ENCODE measurements at regions not wholly inside any gene's neighbourhood (a gene's known extent, or its start where the extent isn't known, plus 50 kb on each side); places are given as distances from the start of the nearest gene placed in this dataset.

DNA sequence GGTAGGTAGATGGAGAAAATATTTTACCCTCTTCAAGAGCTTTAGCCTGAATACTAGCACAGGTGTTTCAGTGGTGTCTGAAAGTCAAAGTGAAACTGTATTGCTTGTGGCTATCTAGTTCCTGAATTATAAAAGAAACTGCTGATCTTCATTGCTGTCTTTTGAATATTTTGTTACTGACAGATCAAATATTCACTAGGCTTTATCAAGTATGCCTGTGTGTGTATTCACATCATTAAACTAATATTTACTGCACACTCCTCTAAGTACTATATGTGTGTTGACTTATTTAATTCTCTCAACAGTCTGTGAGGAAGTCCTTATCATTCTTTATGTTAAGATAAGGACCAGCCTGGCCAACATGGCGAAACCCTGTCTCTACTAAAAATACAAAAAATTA lies 139.6 kb downstream of the SOCS6 start:
- no peak for DNase-seq

DNA sequence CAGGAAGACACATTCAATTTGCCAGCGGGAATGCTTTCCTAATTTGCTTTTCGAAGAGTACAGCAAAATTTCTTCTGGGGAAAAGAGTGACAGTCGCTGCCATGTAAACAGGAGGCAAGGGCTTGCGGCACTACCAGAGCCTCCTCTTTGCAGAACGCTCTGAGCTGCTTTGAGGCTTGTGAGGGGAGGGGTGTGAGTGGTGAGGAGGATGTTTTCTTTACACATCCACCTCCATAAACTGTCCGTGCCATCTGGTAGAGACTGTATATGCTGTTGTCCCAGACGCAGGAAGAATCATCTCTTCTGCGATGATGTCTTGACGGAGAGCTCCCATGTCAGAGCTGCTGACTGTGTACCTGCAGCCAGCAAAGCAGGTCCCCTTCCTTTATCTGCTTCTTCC lies 138.0 kb downstream of the SOCS6 start:
- DNase-seq: no peak

DNA sequence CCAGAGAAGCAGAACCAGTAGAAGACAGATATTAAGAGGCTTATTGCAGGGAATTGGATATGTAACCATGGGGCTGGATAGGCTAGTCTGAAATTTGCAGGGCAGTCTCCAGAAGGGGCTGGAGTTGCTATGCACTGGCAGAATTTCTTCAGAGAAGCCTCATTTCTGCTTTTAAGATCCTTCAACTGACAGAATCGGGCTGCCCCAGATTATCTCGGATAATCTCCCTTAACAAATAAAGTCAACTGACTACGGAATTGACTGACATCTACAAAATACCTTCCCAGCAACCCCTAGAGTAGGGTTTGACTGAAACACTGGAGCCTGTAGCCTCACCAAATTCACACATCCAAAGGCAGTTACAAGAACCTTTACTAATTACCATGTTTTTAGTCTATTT lies 136.4 kb downstream of the SOCS6 start:
- DNase-seq: no peak

DNA sequence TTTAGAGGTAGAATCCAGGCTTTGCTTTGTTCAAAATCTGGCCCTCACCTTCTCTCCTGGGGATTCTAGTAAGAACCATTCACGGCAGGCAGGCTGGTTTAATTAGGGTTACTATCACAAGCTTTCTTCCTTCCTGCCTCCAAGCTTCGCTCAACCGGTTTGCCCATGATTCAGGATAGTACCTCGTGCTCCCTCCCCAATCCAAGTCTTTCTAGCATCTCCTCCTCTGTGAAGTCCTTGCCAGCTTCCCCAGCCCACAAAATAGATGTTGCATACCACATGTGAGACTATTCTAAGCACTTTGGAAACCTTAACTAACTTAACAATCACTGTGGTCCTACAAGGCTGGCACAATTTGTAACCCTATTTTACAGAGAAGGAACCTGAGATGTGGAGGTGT lies 135.1 kb downstream of the SOCS6 start:
- no peak for DNase-seq

DNA sequence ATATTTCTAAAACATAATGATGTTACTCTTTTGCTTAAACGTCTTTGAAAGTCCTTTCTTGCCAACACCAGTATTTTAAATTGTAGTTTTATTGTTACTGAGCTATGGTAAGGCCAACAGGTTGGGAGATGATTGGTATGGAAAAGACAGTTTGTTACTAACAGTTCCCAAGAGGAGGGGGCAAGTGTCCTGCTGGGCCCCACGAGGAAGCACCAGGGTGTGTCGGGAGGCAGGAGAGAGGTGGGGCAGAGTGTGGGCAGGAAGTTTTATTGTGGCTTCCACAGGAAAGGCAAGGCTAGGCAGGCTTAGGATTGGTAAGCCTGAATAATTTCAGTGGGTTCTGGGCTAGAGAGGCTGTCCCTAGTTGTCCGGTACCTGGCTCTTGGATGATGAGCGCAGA lies 134.3 kb downstream of the SOCS6 start:
- DNase-seq: no peak

DNA sequence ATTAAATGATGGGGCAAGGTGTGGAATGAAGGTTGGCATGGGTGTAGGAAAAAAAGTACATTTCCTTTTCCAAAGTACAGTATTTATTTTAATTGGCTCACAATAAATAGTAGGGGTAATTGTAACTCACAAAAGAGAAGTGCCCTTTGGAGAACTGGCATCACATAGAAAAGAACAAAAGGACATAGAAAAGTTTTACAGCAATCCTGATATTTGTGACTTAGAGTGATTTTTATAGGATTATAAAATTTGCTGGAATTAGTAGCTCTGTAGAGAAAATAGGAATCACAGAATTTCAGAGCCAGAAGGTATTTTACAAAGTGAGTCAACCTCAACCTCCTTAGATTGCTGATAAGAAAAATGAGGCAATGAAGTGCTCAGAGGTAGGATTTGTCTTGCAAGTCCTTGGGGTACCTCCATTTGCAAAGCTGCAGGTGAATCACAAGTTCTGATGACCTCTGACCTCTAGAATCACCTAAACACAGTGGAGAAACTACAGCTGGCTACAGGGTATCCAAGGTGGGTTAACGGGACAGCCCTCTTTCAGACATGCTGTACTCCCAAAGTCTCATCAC lies 133.6 kb downstream of the SOCS6 start:
- DNase-seq: no peak

DNA sequence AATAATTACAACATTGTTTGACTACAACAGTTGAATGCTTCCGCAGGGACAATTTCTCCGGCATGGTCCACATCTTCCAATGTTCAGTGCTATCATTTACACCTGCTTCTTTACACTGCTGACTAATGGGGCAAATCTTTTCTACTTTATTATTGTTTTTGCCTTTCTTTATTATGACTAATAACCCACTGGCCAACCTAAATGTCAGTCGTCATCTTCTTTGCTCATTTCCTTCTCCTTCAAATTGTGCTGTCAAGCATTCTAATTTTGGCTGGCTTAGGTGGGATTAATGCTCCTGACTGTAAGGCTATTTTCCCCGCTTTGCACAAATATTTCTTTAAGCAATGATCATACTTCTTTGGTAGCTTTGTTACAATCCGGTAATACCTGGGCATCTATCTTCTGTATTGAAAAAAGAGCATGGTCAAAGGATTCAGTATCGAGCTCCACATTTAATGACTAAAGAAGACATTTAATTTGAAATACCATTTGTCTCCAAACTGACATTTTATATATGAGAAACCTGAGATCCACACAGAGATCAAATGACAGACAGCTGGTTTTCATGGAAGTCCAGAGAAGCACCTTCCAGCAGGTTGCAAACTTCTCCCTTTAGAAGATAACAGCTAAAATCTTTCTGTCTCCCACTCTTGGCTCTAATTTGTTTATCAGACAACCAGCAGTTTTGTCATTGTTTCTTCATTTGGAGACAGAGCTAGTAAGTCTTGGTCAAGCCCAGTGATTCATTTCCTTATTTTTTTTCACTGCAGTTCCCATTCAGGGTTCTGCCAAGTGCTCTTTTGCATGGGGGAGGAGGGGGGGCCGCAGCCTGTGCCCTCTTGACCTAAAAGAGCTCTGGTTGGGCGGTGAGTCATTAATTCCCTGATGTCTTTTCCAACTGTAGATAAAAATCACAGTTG lies 132.9 kb downstream of the SOCS6 start:
- DNase-seq: peak; percentile 25

DNA sequence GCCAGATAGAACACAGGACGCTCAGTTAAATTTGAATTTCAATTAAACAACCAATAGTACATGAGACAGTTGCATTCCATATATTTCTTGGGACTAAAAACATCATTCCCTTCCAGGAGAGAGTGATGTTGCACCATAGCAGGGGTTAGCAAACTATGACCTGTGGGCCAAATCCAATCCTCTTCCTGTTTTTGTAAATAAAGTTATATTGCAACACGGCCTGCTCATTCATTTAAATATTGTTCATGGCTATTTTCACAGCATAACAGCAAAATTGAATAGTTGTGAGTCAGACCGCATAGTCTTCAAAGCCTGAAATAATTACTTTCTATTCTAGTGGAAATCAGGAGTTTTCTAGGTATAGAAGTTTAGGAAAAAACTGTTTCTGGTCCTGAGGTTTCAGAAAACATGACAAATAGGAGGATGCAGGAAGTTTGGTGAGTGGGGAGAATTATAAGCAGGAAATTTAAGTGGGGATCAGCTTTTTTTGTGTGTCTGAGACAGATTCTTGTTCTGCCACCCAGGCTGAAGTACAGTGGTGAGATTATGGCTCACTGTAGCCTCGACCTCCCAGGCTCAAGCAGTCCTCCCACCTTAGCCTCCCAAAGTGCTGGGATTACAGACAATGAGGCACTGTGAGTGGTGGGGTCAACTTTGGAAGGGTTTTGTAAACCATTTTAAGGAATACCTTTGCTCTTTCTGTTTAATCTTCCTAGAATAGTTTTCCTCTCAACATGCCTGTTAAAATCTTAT lies 131.5 kb downstream of the SOCS6 start:
- no peak for DNase-seq

DNA sequence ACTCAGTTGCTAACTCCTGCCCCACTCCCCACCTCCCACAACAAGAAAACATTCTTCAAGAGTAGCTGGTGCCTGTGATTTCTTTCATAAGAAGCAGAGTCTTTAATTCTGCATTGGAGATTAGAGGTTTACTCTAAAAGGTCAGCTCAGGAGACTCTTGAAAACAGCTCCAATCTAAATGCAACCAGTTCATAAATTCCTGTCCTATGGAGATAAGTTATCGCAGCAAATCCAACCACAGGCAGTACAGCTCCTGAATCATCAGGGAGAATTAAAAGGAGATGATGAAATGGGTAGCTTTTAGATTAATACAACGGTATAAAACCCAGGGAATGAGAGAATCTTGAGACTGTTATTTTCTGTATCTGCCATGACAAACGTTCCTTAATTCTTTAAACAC lies 130.7 kb downstream of the SOCS6 start:
- no peak for DNase-seq

DNA sequence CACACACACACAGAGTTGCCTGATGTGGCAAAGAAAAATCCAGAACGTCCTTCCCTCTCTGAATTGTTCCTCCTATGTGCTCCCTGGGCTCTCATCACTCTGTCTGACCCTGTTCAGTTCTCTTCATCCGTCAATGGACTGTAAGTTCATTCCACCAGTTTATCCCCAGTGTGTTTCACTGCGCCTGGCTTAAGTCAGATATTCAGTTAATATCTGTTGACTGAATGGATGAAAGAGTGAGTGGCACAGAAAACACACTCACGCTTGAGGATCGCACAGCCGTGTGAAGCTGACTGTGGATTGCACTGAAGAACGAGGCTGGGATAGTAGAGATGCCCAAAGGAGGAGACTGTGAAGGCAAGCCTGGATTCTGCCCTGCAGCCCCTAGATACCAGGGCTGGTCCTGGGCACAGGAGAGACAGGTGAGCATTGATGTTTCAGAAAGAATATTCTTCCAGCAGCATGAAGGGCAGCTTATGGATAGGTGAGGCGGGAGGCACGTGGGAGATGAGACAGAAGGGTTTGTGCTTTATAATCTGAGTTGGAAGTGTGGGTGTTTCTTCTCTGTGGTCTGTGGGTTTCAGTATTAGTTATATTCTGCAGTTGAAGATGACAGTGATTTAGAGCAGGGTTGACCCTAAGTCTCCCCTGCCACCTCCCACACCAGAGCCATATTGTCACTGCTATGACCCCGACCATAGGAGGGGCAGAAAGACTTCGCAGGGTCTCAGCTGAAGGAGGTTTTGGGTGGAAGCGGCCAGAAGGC lies 129.9 kb downstream of the SOCS6 start:
- no peak for DNase-seq

DNA sequence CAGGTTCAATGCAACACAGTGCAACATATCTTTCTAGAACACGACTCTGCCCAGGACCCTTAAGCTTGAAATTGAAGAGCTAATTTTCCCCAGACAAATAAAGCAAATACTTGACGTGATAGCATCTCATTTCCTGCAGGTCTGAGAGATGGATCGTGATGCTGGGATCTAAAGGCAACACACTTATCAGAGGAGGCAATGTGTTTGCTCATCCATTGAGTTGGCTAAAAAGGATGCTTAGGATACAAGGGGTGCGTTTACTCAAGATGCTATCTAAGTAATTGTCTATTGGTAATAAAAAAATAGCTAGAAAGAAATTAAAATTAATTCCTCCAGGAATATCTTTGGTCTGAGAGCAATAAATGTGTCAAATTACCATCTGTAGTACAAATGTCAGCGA lies 129.0 kb downstream of the SOCS6 start:
- DNase-seq: no peak

DNA sequence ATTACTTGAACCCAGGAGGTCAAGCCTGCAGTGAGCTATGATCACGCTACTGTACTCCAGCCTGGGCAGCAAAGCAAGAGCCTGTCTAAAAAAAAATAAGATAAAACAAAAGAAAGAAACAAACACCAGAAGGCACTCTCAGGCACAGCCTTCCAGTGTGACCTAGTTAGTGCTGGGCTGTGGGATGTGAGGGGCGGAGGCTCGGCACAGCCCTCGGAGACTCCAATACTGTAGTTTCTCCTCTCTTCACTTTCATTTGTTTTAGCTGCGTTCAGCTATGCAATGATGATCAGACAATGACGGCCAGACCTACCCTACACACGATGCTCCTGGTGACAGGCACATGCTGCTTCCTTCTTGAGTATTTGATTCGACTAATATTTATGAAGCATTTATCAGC lies 127.7 kb downstream of the SOCS6 start:
- DNase-seq: no peak

DNA sequence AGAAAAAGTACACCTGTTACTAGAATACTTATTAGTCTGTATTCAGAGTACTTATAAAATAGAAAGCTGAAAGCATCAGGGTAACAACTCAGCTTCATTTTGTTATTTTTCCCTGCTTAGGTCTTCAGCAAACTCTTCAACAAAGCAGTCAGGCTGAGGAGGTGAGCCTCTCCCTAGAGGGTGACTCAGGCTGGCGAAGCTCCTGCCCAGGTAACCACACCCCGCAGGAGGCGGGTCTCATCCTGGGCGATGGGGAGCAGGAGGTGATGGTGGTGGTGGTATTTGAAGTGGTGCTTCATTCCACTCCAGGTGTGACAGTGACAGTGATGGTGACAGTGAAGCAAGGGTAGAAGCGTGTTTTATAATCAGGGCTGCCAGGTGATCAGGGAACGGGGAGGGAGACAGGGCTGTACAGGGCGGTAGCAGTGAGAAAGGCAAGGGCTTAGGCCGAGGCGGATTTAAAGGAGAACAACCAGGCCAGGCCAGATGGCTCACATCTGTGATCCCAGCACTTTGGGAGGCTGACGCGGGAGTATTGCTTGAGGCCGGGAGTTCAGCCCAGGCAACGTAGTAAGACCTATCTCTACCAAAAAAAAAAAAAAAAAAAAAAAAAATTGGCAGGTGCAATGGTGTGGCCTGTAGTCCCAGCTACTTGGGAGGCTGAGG lies 127.1 kb downstream of the SOCS6 start:
- DNase-seq: peak; percentile 35

DNA sequence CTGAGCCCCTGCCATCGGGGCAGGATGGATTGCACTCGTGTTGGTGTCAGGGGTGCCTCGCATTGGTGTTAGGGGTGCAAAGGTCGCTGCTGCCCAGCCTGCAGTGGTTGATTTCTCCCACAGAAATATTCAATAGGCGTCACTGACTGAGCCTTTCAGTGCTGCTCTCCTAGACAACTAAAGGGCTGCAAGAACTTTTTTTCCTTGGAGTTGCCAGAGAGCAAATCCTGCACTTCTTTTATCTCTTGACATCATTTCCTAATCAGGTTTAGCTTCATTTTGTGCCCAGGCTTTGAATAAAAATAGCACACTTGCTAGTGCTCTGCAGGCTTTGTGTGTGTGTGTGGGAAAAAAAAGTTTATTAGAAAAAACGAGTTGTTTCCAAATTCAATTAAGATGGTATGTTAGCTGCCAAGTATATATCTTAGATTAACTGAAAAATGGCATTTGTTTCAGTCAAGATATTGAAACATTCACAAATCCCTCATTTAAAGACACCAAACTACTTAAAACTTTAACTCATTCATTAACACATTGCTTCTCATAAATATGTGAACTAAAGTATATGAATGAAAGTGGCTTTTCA lies 125.6 kb downstream of the SOCS6 start:
- DNase-seq: no peak

DNA sequence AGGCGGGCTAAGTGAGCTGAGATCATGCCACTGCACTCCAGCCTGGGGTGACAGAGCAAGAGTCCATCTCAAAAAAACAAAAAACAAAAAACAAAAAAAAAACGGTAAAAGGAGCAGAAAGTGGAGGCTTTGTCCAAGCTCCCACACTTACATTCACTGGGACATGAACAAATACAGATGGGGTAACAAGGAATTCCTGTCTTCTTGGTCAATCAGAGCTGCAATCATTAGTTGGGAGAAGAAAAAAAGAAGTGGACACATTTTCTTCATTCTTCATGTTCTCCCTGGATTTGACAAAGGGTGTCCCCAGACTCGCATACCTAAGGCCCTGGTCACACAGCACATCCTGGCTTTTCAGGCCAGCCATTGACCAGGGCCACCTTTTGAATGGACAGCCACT lies 124.6 kb downstream of the SOCS6 start:
- DNase-seq: no peak

DNA sequence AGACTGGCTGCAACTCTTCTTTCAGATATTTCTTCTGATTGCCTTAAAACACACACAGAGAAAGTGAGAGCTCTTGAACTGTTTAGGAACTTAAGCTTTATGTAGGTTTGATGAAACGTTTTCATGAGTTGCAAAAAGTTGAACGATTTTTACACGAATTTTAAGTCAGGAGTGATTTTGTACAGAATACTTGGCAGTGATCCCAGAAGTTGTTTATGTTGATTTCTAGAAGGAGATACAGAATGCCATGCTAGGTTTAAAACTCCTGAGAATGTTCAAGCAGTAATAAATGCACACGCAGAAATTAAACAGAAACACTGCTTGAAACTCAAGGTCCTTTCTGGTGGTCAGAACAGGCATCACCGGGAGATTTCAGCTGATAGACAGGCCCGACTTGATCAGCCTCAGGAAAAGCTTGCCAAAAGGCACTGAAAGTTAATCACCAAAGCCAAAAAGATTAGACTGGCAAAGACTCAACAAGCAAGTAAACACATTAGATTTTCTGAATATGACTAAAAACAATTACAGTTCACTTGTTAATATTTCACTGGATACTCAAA lies 123.1 kb downstream of the SOCS6 start:
- no peak for DNase-seq

DNA sequence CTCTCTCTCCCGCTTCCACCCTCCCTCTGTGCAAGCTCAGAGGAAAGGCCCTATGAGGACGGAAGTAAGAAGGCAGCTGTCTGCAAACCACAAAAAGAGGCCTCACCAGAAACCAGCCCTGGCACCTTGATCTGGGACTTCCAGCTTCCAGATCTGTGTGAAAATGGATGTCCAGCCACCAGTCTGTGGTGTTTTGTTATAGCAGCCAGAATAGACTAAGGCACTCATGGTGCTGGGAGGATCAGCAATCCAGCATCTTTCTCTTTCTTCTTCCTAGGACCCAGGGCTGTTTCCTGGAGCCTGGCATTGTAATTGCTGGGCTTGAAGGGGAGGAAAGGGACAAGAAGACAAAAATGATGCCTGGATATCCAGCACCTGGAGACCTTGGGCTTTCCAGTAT lies 122.5 kb downstream of the SOCS6 start:
- no peak for DNase-seq

DNA sequence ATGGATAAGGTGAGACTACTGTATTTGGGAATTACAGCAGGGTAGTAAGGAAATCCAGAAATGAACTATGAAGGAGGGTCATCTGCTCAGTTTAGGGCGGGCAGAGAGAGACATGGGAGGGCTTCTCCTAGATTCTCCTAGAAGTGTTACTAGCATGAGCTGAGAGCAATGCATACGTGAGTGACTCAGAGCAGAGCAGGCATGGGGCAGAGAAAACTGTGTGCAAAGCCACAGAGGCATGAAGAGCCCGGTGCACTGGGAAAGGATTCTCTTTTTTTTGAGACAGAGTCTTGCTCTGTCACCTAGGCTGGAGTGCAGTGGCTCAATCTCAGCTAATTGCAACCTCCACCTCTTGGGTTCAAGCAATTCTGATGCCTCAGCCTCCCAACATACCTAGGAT lies 116.2 kb downstream of the SOCS6 start:
- DNase-seq: no peak

DNA sequence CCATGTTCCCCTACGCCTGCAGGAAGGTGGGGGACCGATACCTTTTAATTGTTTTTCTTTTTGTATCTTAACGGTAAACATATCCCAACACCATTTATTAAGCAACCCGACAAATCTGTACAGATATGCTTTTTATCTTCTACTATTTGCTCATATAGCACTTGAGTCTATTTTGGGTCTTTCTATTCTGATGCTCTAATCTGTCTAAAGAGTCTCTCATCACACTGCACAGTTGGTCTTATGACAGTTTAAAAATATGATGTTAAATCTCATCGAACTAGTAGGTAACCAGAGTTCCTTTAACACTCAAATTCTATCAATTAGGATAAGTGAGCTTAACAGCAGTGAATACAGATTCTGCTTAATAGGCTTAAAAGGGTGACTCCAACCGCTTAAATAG lies 111.6 kb downstream of the SOCS6 start:
- no peak for DNase-seq

DNA sequence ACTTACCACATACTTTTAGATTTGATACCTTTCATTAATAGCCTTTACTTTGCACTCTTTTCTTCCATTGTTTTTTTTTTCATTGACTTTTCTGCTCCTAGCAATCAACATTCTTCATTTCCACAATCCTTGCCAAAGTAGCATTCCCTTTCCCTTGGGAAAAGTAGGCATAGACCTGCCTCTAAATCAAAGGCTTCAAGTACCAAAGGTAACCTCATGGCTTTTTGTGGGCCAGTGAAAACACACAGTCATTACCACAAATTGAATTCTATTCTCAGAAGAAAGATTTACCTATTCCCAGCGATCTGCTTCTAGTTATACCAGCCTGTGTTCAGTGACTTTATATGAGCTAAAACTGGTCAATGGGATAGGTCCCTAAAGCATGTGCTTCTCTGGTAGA lies 109.2 kb downstream of the SOCS6 start:
- peak; percentile 39 for DNase-seq

DNA sequence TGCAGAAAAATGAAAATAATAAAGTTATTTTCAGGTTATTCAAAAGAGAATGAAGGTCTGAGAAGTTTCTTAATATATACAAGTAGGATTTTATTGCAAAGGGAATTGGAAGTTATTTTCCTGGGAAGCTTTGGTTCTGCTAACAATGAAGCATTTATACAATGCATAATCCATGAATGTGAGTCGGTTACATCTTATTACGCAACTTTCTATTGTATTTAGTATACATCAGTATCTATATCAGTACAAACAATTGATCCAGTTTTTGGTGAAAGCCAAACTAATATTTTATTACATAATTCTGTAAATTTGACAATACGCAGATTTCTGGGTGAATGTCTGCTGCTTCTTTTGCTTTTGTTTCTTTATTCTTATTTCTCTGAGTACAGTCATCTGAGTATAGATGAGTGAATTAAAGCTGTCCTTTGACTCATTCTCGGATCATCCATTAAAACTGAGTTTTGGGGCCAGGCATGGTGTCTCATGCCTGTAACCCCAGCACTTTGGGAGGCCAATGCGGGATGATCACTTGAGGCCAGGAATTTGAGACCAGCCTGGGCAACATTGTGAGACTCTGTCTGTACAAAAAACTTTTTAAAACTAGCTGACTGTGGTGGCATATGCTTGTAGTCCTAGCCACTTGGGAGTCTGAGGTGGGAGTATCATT lies 108.5 kb downstream of the SOCS6 start:
- no peak for DNase-seq

All from NCI-H2107 (cell line).